ENCODE measurements at regions not wholly inside any gene's neighbourhood (a gene's known extent, or its start where the extent isn't known, plus 50 kb on each side); places are given as distances from the start of the nearest gene placed in this dataset.
"Not testable (repeated sequence)": the region's sequence is repeated elsewhere in the genome, so short reads cannot be mapped to it uniquely, and the experiment has no call there.

GRCh38 chr2:95681589-95682081 is 89.8 kb downstream of the TRIM43 start:
- in situ Hi-C loops (cut with MboI; ENCODE audit: low pct_unique_long_range_greater_than_20kb, low sequenced_read_pairs); DNase-seq: not testable (repeated sequence)

DNA sequence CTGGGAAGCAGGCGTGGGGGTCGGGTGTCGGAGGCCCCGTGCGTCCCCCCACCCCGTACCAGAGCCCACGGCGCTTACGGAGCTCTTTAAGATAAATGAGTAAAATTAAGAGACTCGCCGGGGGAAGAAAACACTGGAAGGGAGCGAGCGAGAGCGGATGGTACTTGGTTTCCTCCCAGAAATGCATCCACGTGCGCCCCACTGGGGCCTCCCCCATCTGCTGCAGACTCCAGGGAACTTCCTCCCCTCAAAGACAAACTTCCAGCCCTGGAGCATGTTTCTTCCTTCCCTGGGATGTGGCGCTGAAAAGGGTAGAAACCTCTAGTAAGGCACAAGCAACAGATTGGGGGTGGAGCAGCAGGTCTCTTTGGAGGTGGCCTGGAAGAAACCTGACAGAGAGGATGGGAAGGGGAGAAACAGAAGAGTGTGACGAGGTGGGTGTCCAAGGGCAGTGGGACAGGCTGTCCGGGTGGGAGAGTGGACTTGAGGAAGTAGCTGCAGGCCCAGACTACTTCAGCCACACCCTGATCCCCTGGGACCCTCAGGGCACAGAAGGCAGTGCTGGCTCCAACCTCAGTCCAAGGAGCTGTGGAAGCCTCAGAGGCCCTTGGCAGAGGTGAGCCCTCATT is 91.2 kb downstream of the TRIM43 start:
- in situ Hi-C loops (cut with MboI; ENCODE audit: low pct_unique_long_range_greater_than_20kb, low sequenced_read_pairs); DNase-seq: not testable (repeated sequence)

- in situ Hi-C loops (cut with MboI; ENCODE audit: low pct_unique_long_range_greater_than_20kb, low sequenced_read_pairs) = no loop called here
- no peak for DNase-seq
These were observed 93.7 kb downstream of the TRIM43 start for GRCh38 chr2:95685513-95685912.

GRCh38 chr2:95686056-95686825 is 94.4 kb downstream of the TRIM43 start:
- in situ Hi-C loops (cut with MboI; ENCODE audit: low pct_unique_long_range_greater_than_20kb, low sequenced_read_pairs); DNase-seq: not testable (repeated sequence)

GRCh38 chr2:95687852-95688251 is 96.1 kb downstream of the TRIM43 start:
- DNase-seq; in situ Hi-C loops (cut with MboI; ENCODE audit: low pct_unique_long_range_greater_than_20kb, low sequenced_read_pairs): not testable (repeated sequence)

DNA sequence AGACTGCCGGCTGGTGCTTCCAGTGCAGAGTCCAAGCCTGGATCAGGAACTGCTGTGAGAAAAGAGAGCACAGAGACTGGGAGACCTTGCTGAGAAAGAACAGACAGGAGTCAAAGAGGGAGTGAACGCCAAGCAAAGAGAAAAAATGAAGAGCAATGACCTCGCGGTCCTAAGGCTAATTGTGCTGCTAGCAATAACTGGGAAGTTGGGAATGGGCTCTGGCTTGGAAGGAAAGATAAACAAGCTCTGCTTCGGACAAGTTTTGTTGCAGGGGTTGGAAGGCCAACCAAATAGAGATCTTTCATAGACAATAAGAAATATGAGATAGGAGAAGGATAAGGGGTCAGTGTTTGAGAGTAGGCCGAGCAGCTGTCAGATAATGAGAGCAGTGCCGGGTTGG is 99.4 kb downstream of the TRIM43 start:
- in situ Hi-C loops (cut with MboI; ENCODE audit: low pct_unique_long_range_greater_than_20kb, low sequenced_read_pairs); DNase-seq: not testable (repeated sequence)

DNA sequence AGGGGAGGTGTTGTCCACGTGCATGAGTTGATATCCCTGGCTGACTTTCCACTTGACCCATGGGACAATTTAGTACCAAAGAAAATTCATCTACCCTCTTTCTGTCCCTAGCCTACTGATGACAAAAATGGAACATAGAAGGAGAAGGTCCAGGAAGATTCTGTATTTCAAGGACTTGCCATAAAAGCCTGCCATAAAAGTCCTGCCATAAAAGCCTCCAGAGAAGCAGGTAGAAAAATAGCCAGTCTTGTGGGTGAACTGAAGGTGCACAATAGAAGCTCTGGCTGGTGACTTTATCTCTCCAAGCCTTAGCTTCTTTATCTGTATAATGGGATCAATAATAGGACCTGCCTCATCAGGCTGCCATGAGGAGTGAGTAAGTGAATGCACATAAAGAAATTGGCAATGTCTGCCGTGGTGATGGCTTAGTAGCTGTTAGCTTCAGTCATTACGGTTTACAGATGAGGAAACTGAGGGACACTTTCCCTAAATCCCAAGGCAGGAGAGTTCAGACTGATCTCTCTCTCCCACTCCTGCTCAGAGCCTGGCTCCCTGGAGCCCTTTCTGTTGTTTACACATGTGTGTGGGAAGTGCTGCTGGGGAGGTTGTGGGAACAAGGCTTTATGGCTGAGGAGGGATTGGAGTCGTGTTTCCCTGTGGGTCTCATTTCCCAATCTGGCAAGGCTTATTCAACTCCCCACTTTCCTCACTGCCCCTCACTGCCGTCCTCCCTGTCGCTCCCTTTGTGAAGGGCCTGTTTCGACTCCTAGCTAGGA is 101.5 kb downstream of the TRIM43 start:
- in situ Hi-C loops (cut with MboI; ENCODE audit: low pct_unique_long_range_greater_than_20kb, low sequenced_read_pairs); DNase-seq: not testable (repeated sequence)

DNA sequence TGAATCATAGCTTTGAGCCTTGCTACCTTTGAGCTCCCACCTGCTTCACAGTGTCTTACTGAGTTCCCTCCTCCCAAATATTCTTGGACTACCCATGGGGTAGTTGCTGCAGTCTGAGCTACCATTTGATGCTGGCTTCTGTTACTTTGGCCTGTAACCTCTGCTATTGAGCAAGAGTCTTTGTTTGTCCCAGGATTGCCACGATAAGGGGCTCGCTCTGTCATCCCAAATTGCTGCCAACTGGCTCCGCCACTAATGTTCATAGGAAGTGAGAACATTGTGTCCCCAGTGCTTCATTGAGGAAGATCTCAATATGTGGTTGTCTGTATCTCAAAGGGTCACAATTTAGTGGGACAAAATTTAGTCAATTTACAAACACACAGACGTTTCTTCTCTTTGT is 103.8 kb downstream of the TRIM43 start:
- no peak for DNase-seq
- in situ Hi-C loops (cut with MboI; ENCODE audit: low pct_unique_long_range_greater_than_20kb, low sequenced_read_pairs) = no loop called here

DNA sequence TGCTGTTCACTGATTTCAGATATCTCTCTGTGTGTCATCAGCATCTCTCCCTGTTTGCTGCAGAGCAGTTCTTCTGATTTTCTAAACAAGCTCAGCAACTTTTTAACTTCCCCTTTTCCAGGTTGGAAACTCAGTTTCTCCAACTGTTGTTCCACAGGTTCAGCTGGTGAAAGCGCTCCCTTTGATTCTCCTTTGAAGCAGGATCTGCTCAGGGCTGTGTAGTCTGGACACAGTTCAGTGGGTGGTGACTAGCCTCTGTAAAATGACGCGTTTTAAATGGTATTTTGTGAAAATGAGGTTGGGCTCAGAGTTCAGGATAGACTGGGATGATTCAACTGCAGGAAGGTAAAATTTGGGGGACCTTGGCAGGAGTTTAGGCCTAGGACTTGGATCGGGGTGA is 106.3 kb downstream of the TRIM43 start:
- no peak for DNase-seq
- in situ Hi-C loops (cut with MboI; ENCODE audit: low pct_unique_long_range_greater_than_20kb, low sequenced_read_pairs) = no loop called here

GRCh38 chr2:95699201-95700184 is 107.7 kb downstream of the TRIM43 start:
- in situ Hi-C loops (cut with MboI; ENCODE audit: low pct_unique_long_range_greater_than_20kb, low sequenced_read_pairs); DNase-seq: not testable (repeated sequence)

- DNase-seq = peak; percentile 41
- in situ Hi-C loops (cut with MboI; ENCODE audit: low pct_unique_long_range_greater_than_20kb, low sequenced_read_pairs) = no loop called here
These were observed 108.7 kb downstream of the TRIM43 start for GRCh38 chr2:95700519-95700918.

- in situ Hi-C loops (cut with MboI; ENCODE audit: low pct_unique_long_range_greater_than_20kb, low sequenced_read_pairs) = no loop called here
- DNase-seq = no peak
These were observed 110.7 kb downstream of the TRIM43 start for GRCh38 chr2:95702471-95702870.

- in situ Hi-C loops (cut with MboI; ENCODE audit: low pct_unique_long_range_greater_than_20kb, low sequenced_read_pairs) = not testable (repeated sequence)
These were observed 115.4 kb downstream of the TRIM43 start for GRCh38 chr2:95707161-95707560.

GRCh38 chr2:95707837-95708236 is 116.0 kb downstream of the TRIM43 start:
- in situ Hi-C loops (cut with MboI; ENCODE audit: low pct_unique_long_range_greater_than_20kb, low sequenced_read_pairs) = no loop called here
- DNase-seq = no peak

More at GRCh38 chr2:95707161-95707560, 115.4 kb downstream of the TRIM43 start:
- DNase-seq = not testable (repeated sequence)

DNA sequence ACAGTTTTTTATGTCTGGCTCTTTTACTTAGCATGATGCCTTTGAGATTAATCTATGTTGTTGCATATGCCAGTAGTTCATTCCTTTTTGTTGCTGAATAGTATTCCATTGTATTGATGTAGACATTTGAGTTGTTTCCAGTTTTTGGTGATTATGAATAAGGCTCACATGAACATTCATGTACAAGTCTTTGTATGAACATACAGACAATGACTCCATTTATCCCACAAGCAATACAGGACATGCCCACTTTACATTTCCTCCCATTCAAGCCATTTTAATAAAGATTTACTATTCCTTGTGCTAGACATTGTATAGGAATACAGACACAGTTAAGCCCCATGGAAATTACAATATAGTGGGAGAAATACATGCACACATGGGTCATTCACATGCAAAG is 118.0 kb downstream of the TRIM43 start:
- in situ Hi-C loops (cut with MboI; ENCODE audit: low pct_unique_long_range_greater_than_20kb, low sequenced_read_pairs) = no loop called here

GRCh38 chr2:95713470-95714177 is 121.8 kb downstream of the TRIM43 start:
- peak; percentile 50 for DNase-seq
- in situ Hi-C loops (cut with MboI; ENCODE audit: low pct_unique_long_range_greater_than_20kb, low sequenced_read_pairs) = not testable (repeated sequence)

More for the DNA sequence above, 118.0 kb downstream of the TRIM43 start:
- DNase-seq = no peak

GRCh38 chr2:95714398-95714797 is 122.6 kb downstream of the TRIM43 start:
- in situ Hi-C loops (cut with MboI; ENCODE audit: low pct_unique_long_range_greater_than_20kb, low sequenced_read_pairs); DNase-seq: not testable (repeated sequence)

DNA sequence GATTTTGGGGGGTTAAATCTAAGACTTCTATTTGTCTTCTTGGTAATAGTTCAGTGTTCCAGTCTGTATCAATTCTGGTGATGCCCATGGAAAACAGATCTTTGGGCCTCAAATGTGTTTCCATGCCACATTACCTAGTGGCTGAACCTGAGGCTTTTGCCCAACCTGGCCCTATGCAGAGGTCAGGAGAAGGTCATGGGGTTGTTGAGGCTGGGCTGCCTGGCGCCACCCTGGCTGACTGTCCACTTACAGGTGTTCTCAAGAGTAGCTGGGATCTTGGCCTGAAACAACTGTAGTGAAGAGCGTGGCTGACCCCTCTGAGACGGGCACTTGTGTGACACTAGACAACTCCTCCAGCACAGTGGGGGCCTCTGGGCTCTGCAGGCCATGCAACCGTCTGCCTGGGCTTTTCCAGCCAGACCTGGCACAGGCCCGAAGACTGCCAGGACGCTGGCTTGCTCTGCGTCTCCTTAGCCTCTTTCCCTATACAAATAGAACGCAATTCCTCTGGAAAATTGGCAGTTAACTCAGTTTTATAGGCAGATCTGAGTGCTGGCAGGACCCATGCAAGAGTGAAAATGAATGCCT is 127.8 kb downstream of the TRIM43 start:
- no peak for DNase-seq

More for the DNA sequence above, 127.8 kb downstream of the TRIM43 start:
- in situ Hi-C loops (cut with MboI; ENCODE audit: low pct_unique_long_range_greater_than_20kb, low sequenced_read_pairs) = no loop called here

Measured in KBM-7 (cell line).